Neuronal stem cell (in vitro differentiated cells): ENCODE measurements at regions not wholly inside any gene's neighbourhood (a gene's known extent, or its start where the extent isn't known, plus 50 kb on each side); places are given as distances from the start of the nearest gene placed in this dataset.

ENCODE experiments used
- DNase-seq: peaks from one replicate; pipeline ENCODE4 v3.0.0-alpha.2; 2013; ENCODE audit warnings: low spot score
- H2AFZ ChIP-seq: one replicate; pipeline ENCODE4 v1.6.1; 2013; ENCODE audit warnings: mild to moderate bottlenecking, low read length, inconsistent platforms
- H2AK5ac ChIP-seq: 2 replicates; pipeline ENCODE4 v1.6.1; 2013; ENCODE audit warnings: low read depth, mild to moderate bottlenecking, inconsistent platforms, low read length, moderate library complexity, mixed read lengths
- H2BK120ac ChIP-seq: 2 replicates; pipeline ENCODE4 v1.6.1; 2013; ENCODE audit warnings: low read depth, mild to moderate bottlenecking, inconsistent platforms, low read length, moderate library complexity, mixed read lengths
- H2BK12ac ChIP-seq: one replicate; pipeline ENCODE4 v1.6.1; 2013; ENCODE audit warnings: low read length, inconsistent platforms
- H2BK15ac ChIP-seq: 2 replicates; pipeline ENCODE4 v1.6.1; 2013; ENCODE audit warnings: mild to moderate bottlenecking, low read length, inconsistent platforms, mixed read lengths
- H2BK5ac ChIP-seq: one replicate; pipeline ENCODE4 v1.6.1; 2013; ENCODE audit warnings: inconsistent platforms, mild to moderate bottlenecking, low read length, moderate library complexity
- H3K14ac ChIP-seq: one replicate; pipeline ENCODE4 v1.6.1; 2013; ENCODE audit warnings: low read length, inconsistent platforms
- H3K18ac ChIP-seq: 2 replicates; pipeline ENCODE4 v1.6.1; 2013; ENCODE audit warnings: low read length, inconsistent platforms
- H3K23ac ChIP-seq: 2 replicates; pipeline ENCODE4 v1.6.1; 2013; ENCODE audit warnings: low read depth, mild to moderate bottlenecking, mixed read lengths, low read length, inconsistent platforms; ENCODE audit not compliant: poor library complexity
- H3K27ac ChIP-seq: replicated peaks from 3 replicates; pipeline ENCODE4 v1.5.1; 2013; ENCODE audit warnings: low read length, inconsistent platforms
- H3K27me3 ChIP-seq, 3 experiments: 2 replicates each; pipeline ENCODE4 v1.6.1; 2013; ENCODE audit warnings: low read length in 3 of 3, mild to moderate bottlenecking in 2 of 3, inconsistent platforms in 1 of 3, low read depth in 1 of 3, mixed read lengths in 1 of 3, moderate library complexity in 1 of 3; ENCODE audit not compliant: control insufficient read depth in 3 of 3, insufficient read depth in 3 of 3
- H3K36me3 ChIP-seq, 2 donors: replicated peaks in 1 of 2; 2 replicates each; pipeline ENCODE4 v1.6.1; 2013; ENCODE audit warnings: low read length in 2 of 2; ENCODE audit not compliant: control insufficient read depth in 2 of 2, insufficient read depth in 2 of 2
- H3K4ac ChIP-seq: 2 replicates; pipeline ENCODE4 v1.6.1; 2013; ENCODE audit warnings: inconsistent platforms, mild to moderate bottlenecking, low read length, moderate library complexity
- H3K4me1 ChIP-seq, 2 donors: 1 replicate in 1 of 2; 2 replicates in 1 of 2; pipeline ENCODE4 v1.6.1; 2013; ENCODE audit warnings: low read length in 2 of 2, low read depth in 1 of 2; ENCODE audit not compliant: control insufficient read depth in 2 of 2, insufficient read depth in 1 of 2
- H3K4me2 ChIP-seq: one replicate; pipeline ENCODE4 v1.6.1; 2013; ENCODE audit warnings: mild to moderate bottlenecking, low read length, inconsistent platforms; ENCODE audit not compliant: insufficient read depth, poor library complexity, severe bottlenecking
- H3K4me3 ChIP-seq, 2 donors: 2 replicates each; pipeline ENCODE4 v1.5.1; 2013; ENCODE audit warnings: low read length in 2 of 2, mild to moderate bottlenecking in 2 of 2, inconsistent platforms in 1 of 2, moderate library complexity in 1 of 2
- H3K79me1 ChIP-seq: one replicate; pipeline ENCODE4 v1.6.1; 2013; ENCODE audit warnings: low read depth, mild to moderate bottlenecking, inconsistent platforms, low read length, moderate library complexity
- H3K9ac ChIP-seq: one replicate; pipeline ENCODE4 v1.6.1; 2013; ENCODE audit warnings: mild to moderate bottlenecking, low read depth, low read length, inconsistent platforms; ENCODE audit not compliant: poor library complexity
- H3K9me3 ChIP-seq, 2 donors: replicated peaks in 1 of 2; 2 replicates each; pipeline versions ENCODE3 to v1.6.1; 2013; ENCODE audit warnings: low read length in 2 of 2, mild to moderate bottlenecking in 2 of 2, inconsistent platforms in 1 of 2, low read depth in 1 of 2, mixed read lengths in 1 of 2, moderate library complexity in 1 of 2; ENCODE audit not compliant: control insufficient read depth in 2 of 2, insufficient read depth in 1 of 2
- H4K8ac ChIP-seq: one replicate; pipeline ENCODE4 v1.6.1; 2013; ENCODE audit warnings: low read depth, mild to moderate bottlenecking, inconsistent platforms, low read length, moderate library complexity
- H4K91ac ChIP-seq: one replicate; pipeline ENCODE4 v1.6.1; 2013; ENCODE audit warnings: low read length, low read depth, mild to moderate bottlenecking, inconsistent platforms; ENCODE audit not compliant: poor library complexity
- WGBS, 2 donors: extraction: QIAGEN DNeasy Blood & Tissue Kit; methylation state at CpG; one replicate each; pipeline ENCODE4 v1.1.7; 2013; ENCODE audit warnings: missing lambda C conversion rate in 2 of 2, mixed read lengths in 1 of 2; ENCODE audit not compliant: insufficient read length in 2 of 2, insufficient replicate concordance in 1 of 2; ENCODE audit errors: extremely low coverage in 2 of 2; 5-methylcytosine and 5-hydroxymethylcytosine counted together

- Histone ChIP-seq H3K4ac (no peak overlapping the region), H3K79me1 (no peaks in the 10 kb centered on the region), H3K18ac (no peak overlapping the region), H3K27me3 (no peaks in the 10 kb centered on the region), H4K8ac (no peak overlapping the region), H3K4me2 (no peak overlapping the region), H3K27ac (no peak overlapping the region), H3K14ac (no peak overlapping the region), H2BK120ac (no peak overlapping the region), H4K91ac (no peak overlapping the region), H3K4me3 (no peak overlapping the region), H3K23ac (no peak overlapping the region), H2AFZ (no peak overlapping the region), H3K36me3 (no peaks in the 10 kb centered on the region), H2AK5ac (no peak overlapping the region), H2BK15ac (no peak overlapping the region), H3K4me1 (no peaks in the 10 kb centered on the region), H3K9ac (no peak overlapping the region), H3K9me3 (no peaks in the 10 kb centered on the region), H2BK12ac (no peak overlapping the region), H2BK5ac (no peak overlapping the region)
- 100% methylated on average over 1 of the region's 1 CpG; no CpG with 5 or more reads in 1 of the 2 donors for WGBS, 2 donors
- no peak for DNase-seq
Observed at GRCh38 chr7:115217373-115217772, 295.5 kb downstream of the MDFIC start.

DNA sequence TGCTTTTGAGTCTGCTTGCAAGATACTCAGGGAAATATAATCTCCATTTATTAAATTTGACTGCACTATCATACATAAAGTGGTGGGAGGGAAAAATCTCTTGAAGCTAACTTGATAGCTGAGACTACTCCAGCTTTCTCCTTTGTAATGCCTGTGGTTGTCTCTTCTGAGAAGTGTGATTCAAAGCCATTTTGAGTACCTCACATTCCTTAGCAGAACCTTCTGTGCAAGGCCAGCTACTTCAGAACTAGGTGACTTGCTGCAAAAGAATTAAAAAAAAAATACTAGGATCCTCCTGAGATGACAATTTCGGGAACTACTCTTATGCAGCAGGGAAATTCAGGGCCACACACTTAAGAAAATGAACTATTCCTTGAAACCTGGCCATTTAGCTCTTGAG, 294.8 kb downstream of the MDFIC start:
- no peak overlapping the region for H3K23ac ChIP-seq
- peak overlapping the region; percentile 6 for H2AFZ ChIP-seq
- no peak overlapping the region for H4K91ac ChIP-seq
- H3K14ac ChIP-seq: no peak overlapping the region
- no peaks in the 10 kb centered on the region for H3K4me1 ChIP-seq
- no peaks in the 10 kb centered on the region for H3K36me3 ChIP-seq
- H3K4me2 ChIP-seq: no peak overlapping the region
- no peaks in the 10 kb centered on the region for H3K9me3 ChIP-seq
- no peak overlapping the region for H3K18ac ChIP-seq
- no peaks in the 10 kb centered on the region for H3K79me1 ChIP-seq
- no peaks in the 10 kb centered on the region for H3K27me3 ChIP-seq
- H2BK12ac ChIP-seq: no peak overlapping the region
- H3K4me3 ChIP-seq: no peak overlapping the region
- no CpG with 5 or more reads among the region's 1 CpG for WGBS, 2 donors
- H3K4ac ChIP-seq: no peak overlapping the region
- H2AK5ac ChIP-seq: no peak overlapping the region
- H4K8ac ChIP-seq: no peak overlapping the region
- H2BK120ac ChIP-seq: no peak overlapping the region
- no peak for DNase-seq
- no peak overlapping the region for H2BK15ac ChIP-seq
- H2BK5ac ChIP-seq: no peak overlapping the region
- H3K27ac ChIP-seq: no peak overlapping the region
- no peak overlapping the region for H3K9ac ChIP-seq

DNA sequence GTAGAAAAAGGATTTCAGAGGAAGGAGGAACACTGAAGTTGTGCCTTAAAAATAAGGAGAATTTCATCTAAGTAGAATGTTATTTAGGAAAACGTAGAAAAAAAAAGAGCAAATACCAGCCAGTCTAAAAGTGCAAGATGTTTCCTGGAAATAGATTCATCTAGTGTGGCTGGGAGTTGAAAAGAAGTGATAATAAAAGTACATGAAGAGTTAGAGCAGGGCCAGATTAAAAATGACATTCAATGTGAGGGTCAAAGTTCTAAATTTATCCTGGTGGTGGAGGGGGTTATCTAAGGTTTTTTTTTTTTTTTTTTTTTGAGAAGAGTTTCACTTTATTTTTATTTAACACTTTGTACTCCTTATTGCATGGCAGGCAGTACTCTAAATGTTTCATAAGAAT, 289.3 kb downstream of the MDFIC start:
- no peak overlapping the region for H3K9ac ChIP-seq
- no peak overlapping the region for H2BK5ac ChIP-seq
- H3K27me3 ChIP-seq: no peaks in the 10 kb centered on the region
- H2AFZ ChIP-seq: no peak overlapping the region
- H3K4me1 ChIP-seq: no peaks in the 10 kb centered on the region
- no peak overlapping the region for H3K18ac ChIP-seq
- H2BK12ac ChIP-seq: no peak overlapping the region
- no peak overlapping the region for H4K91ac ChIP-seq
- H3K4ac ChIP-seq: no peak overlapping the region
- H2BK120ac ChIP-seq: no peak overlapping the region
- no peak overlapping the region for H3K4me2 ChIP-seq
- no peak overlapping the region for H2BK15ac ChIP-seq
- H3K14ac ChIP-seq: no peak overlapping the region
- WGBS, 2 donors: no CpG with 5 or more reads among the region's 1 CpG
- no peak overlapping the region for H3K27ac ChIP-seq
- H3K79me1 ChIP-seq: no peaks in the 10 kb centered on the region
- H3K9me3 ChIP-seq: peaks cover 3 to 7% of the 10 kb centered on the region in 2 donors
- H4K8ac ChIP-seq: no peak overlapping the region
- no peak for DNase-seq
- H3K4me3 ChIP-seq: no peak overlapping the region
- H2AK5ac ChIP-seq: no peak overlapping the region
- no peaks in the 10 kb centered on the region for H3K36me3 ChIP-seq
- H3K23ac ChIP-seq: no peak overlapping the region

DNA sequence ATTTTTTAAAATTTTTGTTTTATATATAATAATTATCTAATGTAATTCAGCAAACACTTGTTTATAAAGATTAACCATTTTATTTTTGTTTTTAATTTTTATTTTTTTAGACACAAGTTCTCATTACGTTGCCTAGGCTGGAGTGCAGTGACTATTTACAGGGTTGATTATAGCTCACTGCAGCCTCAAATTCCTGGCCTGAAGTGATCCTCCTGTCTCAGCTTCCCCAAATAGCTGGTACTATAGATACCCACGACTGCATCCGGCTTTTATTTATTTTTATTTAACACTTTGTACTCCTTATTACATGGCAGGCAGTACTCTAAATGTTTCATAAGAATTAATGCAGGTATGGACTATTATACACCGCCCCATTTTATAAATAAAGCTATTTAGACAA, 288.7 kb downstream of the MDFIC start:
- Histone ChIP-seq H2BK120ac (no peak overlapping the region), H3K23ac (no peak overlapping the region), H3K4me1 (no peaks in the 10 kb centered on the region), H2AK5ac (no peak overlapping the region), H3K4me3 (no peak overlapping the region), H3K4ac (no peak overlapping the region), H3K79me1 (no peaks in the 10 kb centered on the region), H2BK12ac (no peak overlapping the region), H3K14ac (no peak overlapping the region), H4K8ac (no peak overlapping the region), H3K36me3 (no peaks in the 10 kb centered on the region), H3K27me3 (no peaks in the 10 kb centered on the region), H3K4me2 (no peak overlapping the region), H3K18ac (no peak overlapping the region), H4K91ac (no peak overlapping the region), H2BK5ac (no peak overlapping the region), H2BK15ac (no peak overlapping the region), H3K9me3 (peaks cover 4 to 13% of the 10 kb centered on the region in 2 donors), H2AFZ (no peak overlapping the region), H3K9ac (no peak overlapping the region), H3K27ac (no peak overlapping the region)
- no CpG with 5 or more reads among the region's 4 CpGs for WGBS, 2 donors
- no peak for DNase-seq
